COLO668 (cell line): ENCODE measurements at regions not wholly inside any gene's neighbourhood (a gene's known extent, or its start where the extent isn't known, plus 50 kb on each side); places are given as distances from the start of the nearest gene placed in this dataset.
A peak's percentile ranks its signal among the peaks of the same experiment; 100 is the strongest.
"Not testable (repeated sequence)": the region's sequence is repeated elsewhere in the genome, so short reads cannot be mapped to it uniquely, and the experiment has no call there.

Experiments
- DNase-seq: peaks from one replicate; lab custom pipeline; 2025; ENCODE audit not compliant: unreplicated experiment; lab: John Stamatoyannopoulos, UW

- DNase-seq: no peak
Measured at GRCh38 chr19:57026476-57026875, 93.3 kb upstream of the USP29 start.

DNA sequence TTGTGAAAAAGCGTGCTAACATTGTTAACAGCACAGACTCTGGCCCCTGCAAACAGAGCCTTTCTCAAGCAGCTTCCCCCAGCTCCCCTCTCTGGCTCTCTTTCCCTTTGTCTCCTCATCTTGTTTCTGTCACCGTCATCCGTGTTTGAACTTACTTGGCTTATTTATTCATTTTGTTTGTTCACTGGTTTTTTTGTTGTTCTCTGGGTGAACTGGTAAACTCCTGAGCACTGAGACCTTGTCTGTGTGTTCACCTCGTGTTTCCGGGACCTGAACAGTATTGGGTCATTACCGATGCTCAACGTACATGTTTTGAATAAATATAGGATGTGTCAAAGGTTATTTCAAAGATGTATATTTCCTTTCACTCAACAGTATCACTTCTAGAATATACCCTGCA lies 92.4 kb upstream of the USP29 start:
- no peak for DNase-seq

- no peak for DNase-seq
Measured at GRCh38 chr19:57028804-57029525, 90.8 kb upstream of the USP29 start.

DNA sequence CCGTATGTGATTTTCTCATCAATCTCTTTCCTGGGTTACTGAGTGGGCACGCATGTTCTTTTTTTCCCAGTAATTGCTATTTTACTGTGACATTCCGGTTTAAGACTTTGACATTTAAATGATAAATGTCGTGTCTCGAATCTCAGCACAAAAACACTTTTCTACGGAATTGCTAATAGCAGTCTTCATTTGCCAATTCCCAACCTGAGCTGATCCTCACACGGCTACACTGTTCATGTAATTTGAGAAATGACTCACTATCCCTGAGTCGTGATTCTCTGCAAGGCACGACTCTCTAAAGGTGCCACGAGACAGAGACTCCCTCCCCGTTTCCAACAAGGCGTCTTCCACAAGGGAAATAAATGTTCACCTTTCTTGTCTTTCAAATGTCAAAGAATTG lies 88.7 kb upstream of the USP29 start:
- no peak for DNase-seq

DNA sequence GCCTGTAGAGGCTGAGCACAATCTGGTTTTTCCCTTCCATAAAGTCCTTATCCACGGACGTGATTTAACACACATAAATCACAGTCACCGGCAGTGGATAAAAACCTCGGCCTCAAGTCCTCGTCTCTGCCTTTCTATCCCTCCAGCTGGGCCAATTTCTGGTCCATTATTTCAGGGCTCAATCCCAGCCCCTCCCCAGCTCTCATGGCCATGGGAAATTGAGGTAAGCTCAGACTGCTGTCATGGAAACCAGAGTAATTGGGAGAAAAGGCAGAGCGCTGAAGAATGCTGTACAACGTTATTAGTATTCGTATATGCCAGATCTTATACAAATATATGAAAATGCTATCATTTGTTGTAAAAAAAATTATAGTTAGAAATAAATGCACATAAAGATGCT lies 86.2 kb upstream of the USP29 start:
- no peak for DNase-seq

DNA sequence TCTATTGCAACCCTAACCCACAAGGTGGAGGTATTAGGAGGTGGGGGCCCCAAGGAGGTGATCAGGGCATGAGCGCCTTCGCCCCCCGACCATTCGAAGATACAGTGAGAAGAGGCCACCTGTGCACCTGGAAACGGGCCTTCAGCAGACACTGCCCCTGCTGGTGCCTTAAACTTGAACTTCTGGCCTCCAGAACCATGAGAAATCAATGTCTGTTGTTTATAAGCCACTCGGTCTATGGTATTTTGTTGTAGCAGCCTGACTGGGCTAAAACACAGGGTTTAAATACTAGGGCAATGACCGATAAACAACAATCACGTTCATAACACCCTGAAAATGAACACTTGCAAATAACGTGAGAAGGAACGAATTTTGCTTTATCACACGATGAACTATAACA lies 85.2 kb upstream of the USP29 start:
- DNase-seq: no peak

GRCh38 chr19:57035740-57036139 lies 84.0 kb upstream of the USP29 start:
- not testable (repeated sequence) for DNase-seq

- DNase-seq: no peak
Measured at GRCh38 chr19:57037556-57037955, 82.2 kb upstream of the USP29 start.

- DNase-seq: no peak
Measured at GRCh38 chr19:57047743-57048142, 72.0 kb upstream of the USP29 start.

DNA sequence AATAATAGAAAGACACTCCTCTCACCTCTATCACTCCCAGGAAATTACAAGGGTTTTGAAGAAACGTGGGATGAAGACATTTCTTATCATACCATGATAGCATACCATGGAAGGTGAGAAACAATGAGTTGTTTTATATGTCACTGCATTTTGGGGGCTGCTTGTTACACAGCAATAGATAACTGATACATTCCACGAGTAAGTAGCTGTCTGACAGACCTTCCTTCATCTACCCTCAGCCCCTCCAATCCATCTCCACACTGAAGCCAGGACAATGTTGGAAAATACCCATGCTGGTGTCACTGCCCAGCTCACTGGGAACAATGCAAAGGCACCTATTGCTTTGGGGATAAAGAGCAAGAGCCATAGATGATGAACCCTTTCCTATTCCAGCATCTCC lies 68.9 kb upstream of the USP29 start:
- no peak for DNase-seq

GRCh38 chr19:57052081-57052480 lies 67.7 kb upstream of the USP29 start:
- DNase-seq: no peak

- DNase-seq: no peak
Measured at GRCh38 chr19:57053401-57053800, 66.4 kb upstream of the USP29 start.

DNA sequence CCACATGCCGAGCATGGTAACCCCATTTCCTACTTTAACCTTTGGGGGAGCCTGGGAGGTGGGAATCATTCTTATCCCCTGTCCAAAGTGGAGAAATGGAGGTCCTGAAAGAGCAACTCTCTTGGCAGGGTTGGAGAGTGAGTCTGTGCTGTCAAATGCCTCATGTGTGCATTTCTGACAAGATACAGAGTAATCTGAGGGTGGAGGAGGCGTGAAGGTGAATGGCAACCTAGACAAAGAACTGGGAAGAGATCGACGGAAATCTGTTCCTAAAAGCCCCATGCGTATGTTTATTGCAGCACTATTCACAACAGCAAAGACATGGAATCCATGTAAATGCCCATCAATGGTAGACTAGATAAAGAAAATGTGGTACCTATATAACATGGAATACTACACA lies 63.8 kb upstream of the USP29 start:
- DNase-seq: no peak

- no peak for DNase-seq
Measured at GRCh38 chr19:57057036-57057686, 62.6 kb upstream of the USP29 start.

DNA sequence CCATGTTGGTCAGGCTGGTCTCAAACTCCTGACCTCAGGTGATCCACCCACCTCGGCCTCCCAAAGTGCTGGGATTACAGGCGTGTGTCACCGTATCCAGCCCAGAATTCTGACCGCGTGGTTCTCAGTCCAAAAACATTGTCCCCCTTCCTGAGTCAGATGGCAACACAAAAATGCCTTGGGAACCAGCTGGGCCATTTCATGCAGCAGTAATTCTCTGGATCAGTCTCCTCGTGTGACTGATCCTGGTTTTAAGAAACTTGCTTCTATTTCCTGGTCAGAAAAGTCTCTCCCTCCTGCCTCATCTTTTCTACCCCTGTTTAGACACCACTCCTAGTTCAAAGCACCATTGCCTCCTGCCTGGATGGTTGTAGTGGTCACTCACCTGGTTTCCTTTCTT lies 60.9 kb upstream of the USP29 start:
- no peak for DNase-seq

DNA sequence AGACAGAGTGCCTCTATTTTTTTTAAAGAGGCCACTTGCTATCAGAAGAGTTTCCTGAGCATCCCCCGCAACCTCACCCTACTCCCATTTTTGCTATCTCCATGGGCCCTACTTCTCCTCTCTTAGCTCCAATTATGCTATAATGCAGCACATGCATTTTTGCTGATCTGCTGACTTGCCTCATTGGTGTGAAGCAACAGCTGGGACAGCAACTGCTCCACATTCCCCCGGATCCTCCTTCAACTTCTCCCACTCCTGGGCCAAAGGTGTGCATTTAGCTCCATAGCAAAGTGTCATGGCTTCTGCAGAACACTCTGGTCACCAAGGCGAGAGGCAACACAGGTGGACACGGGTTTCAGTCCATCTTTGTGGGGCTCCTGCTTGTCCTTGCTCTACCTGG lies 56.7 kb upstream of the USP29 start:
- no peak for DNase-seq

GRCh38 chr19:57067440-57067839 lies 52.3 kb upstream of the USP29 start:
- DNase-seq: no peak

- no peak for DNase-seq
Measured at GRCh38 chr19:57068311-57068710, 51.5 kb upstream of the USP29 start.

DNA sequence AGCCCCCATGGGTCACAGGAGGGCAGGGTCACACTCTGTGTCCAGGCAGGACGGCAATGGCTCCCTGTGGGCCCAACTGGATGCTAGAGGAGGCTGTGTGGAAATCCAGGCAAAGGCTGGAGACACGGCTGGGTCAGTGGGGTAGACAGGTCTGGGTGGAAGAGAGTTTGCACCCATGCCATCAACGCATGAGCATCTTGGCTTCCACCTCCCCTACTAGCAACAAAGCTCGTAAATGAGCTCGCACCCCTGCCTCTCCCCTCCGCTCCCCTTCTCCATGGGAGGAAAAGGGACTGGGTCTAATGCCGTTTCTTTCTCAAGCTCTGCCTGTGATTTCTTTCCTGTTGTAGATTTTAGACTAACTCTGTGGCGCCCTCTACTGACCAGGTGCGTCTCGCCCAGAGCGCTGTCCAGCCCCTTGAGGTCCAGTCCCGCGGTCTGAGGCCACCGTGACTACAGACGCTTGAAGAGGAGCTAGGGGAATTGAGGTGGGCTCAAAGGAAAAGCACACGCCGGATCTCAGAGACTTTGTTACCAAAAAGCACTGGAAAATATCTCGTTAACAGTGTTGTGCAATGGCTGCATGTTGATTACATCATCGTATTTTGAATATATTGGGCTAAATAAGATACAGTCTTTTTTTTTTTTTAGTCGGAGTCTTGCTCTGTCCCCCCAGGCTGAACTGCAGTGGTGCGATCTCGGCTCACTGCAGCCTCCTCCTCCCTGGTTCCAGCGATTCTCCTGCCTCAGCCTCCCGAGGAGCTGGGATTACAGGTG lies 50.7 kb upstream of the USP29 start:
- DNase-seq: peak; percentile 5
